ENCODE measurements at regions not wholly inside any gene's neighbourhood (a gene's known extent, or its start where the extent isn't known, plus 50 kb on each side); places are given as distances from the start of the nearest gene placed in this dataset.
"Not testable (repeated sequence)": the region's sequence is repeated elsewhere in the genome, so short reads cannot be mapped to it uniquely, and the experiment has no call there.

DNA sequence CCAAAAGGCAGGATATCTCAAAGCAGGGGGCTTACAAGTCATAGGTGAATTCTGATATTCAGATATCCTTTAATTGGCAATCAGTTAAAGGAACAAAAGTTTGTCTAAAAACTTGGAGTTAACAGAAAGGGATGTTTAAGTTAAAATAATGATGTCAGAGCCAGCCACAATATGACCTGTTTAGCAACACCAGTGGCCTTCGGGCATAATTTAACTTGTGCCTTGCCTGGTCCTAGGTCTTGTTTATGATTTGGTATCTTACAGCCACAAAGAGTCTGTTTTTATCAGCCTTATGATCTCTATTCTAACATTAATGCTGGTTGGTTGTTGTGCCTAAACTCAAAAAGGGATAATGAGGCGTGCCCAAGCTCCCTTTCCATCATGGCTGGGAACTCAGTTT lies 252.9 kb downstream of the RNF152 start:
- TF ChIP-seq, protein P1, sequence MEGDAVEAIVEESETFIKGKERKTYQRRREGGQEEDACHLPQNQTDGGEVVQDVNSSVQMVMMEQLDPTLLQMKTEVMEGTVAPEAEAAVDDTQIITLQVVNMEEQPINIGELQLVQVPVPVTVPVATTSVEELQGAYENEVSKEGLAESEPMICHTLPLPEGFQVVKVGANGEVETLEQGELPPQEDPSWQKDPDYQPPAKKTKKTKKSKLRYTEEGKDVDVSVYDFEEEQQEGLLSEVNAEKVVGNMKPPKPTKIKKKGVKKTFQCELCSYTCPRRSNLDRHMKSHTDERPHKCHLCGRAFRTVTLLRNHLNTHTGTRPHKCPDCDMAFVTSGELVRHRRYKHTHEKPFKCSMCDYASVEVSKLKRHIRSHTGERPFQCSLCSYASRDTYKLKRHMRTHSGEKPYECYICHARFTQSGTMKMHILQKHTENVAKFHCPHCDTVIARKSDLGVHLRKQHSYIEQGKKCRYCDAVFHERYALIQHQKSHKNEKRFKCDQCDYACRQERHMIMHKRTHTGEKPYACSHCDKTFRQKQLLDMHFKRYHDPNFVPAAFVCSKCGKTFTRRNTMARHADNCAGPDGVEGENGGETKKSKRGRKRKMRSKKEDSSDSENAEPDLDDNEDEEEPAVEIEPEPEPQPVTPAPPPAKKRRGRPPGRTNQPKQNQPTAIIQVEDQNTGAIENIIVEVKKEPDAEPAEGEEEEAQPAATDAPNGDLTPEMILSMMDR (IDR thresholded peaks at IDR 0.05; ENCODE audit: low read depth, low read length): no peak
- H3K4me3 ChIP-seq (ENCODE audit: low read depth, low read length): no peak overlapping the region

DNA sequence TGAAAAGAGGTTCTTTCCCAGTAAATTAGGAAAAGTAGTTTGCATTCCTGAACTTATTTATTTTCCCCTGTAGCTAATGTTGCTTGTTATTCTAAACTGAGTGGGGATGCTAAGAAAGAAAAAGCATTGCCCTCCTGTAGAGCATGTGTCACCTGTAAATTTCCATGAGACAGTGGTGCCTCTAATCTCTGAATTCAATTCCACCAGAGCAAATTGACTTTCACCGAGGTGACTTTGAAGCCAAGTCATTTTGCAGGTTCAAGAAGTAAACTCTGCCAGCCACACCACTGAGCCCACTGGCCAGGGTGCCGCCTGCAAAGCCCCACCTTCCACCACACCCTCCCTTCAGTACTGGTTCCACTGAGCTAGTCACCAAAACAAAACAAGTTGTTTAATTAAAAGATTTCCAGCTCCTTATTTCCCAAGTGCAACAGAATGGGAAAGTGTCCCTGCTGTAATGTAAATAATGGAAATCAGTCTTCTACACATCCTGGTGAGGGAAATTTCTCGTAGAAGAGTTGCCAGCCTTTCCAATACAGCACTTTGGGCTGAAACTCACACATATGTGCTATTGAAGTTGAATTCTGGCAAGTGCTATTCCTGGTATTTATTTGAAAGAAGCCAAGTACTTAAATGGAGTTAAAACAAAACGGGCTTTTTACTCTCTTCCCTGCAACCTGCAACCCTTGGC lies 254.8 kb downstream of the RNF152 start:
- no peak overlapping the region for H3K4me3 ChIP-seq (ENCODE audit: low read depth, low read length)
- TF ChIP-seq, protein P1 (IDR thresholded peaks at IDR 0.05; ENCODE audit: low read depth, low read length): no peak

DNA sequence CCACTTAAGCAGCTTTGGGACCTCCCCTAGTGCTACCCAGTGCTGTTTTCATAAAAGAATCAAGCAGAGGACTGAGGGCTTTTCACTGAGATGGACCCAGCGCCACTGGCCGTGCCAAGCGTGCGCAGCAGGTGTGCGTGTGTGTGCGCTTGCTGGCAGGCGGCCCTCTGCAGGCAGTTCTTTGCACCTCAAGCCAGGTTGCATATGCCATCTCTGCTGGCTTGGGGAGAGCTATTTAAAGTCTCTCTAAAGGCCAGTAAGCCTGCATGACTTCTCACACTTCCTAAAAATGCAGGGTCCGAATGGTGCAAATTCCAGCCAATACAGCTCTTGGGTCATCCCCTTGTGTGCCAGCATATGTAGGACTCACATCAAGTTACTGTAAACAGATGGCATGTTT lies 255.5 kb downstream of the RNF152 start:
- no peak overlapping the region for H3K4me3 ChIP-seq (ENCODE audit: low read depth, low read length)
- TF ChIP-seq, protein P1 (IDR thresholded peaks at IDR 0.05; ENCODE audit: low read depth, low read length): no peak

DNA sequence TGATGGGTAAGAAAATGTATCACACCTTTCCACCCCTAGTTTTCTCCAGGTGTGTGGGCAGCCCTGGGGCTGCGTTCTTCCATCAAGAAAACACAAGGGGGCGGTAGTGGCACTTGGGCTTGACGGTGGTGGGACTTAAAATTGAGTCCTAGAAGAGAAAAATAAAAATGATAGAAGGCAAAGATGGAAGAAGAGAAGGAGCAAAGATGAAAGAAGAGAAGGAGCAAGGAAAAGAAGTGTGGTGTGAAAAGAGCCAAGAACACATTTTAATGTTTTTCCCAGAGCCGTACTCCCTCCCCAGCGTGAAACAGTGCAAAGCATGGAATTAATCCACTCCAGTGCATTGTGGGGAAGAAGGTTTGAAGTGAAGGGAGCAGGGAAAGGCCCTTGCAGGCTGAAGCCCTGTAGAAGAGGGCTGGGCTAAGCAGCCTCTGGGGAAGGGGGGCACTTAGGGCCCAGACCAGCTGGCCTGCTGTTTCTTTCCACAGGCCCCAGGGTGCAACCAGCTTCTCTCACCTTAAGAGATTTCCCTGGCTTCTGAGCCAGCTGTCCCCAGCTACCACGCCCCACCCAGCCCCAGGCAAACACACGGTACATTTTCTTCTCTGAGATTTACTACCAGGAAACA lies 256.8 kb downstream of the RNF152 start:
- no peak overlapping the region for H3K4me3 ChIP-seq (ENCODE audit: low read depth, low read length)
- TF ChIP-seq, protein P1 (IDR thresholded peaks at IDR 0.05; ENCODE audit: low read depth, low read length): peak; percentile 90

DNA sequence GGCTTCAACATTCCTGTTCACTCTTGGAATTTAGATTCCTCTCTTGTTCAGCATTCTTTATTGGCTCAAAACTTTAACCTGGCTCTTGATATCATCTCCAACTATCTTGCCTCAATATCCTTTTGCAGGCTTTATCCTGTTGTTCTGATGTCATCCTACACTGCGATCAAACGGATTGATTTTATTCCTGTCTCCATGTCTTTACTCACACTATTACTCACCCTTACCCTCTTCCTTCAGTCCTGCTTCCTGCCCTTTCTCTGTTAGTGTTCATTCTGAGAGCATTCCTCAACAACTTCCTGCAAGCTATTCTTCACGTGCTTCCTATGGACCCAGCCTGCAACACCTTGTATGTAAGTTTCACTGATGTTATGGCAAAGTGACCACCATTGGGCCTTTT lies 264.7 kb downstream of the RNF152 start:
- TF ChIP-seq, protein P1 (IDR thresholded peaks at IDR 0.05; ENCODE audit: low read depth, low read length): no peak
- H3K4me3 ChIP-seq (ENCODE audit: low read depth, low read length): no peak overlapping the region

DNA sequence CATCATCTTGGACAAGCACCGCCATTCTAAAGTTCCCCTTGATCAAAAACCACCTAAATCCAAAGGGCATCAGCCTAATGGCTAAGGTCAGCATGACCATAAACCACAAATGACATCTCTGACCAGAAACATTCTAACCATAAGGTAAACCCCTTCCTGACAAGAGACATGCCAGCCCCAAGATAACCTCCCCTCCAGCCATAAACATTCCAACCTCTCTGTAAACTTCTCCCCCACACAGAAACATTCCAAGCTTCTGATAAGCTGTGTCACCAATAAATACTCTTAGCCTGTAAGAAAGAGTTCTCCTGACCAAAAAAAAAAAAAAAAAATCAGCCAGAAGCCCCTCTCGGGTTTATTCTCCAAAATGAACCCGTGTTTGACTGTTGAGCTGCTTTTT lies 268.2 kb downstream of the RNF152 start:
- not testable (repeated sequence) for H3K4me3 ChIP-seq (ENCODE audit: low read depth, low read length)

DNA sequence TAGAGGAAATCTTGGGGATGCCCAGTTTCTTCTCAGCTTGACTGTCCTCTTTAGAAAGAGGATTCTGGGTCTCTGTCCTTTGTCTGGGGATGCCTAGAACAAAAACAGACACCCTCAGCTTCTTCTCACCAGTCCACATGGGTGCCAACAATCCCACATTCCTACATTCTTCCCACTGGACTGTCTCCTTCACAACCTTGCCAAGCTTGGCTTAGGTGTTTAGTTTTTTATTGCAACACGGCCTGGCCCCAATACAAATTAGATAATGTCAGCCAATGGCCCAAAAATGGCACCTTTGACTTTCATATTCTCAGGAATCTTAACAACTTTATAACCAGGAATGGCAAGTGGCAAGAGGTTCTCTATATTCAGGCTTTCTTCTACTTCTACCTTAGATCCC lies 273.0 kb downstream of the RNF152 start:
- TF ChIP-seq, protein P1 (IDR thresholded peaks at IDR 0.05; ENCODE audit: low read depth, low read length): no peak
- H3K4me3 ChIP-seq (ENCODE audit: low read depth, low read length): no peak overlapping the region

Data from WI38 (cell line).